Endodermal cell (in vitro differentiated cells): ENCODE measurements at regions not wholly inside any gene's neighbourhood (a gene's known extent, or its start where the extent isn't known, plus 50 kb on each side); places are given as distances from the start of the nearest gene placed in this dataset.

Experiments
- DNase-seq: peaks from one replicate; pipeline ENCODE4 v3.0.0-alpha.2; 2017
- H3K27ac ChIP-seq: 2 replicates; pipeline ENCODE4 v1.5.1; 2013; ENCODE audit warnings: mild to moderate bottlenecking, low read depth, low read length, moderate library complexity
- H3K27me3 ChIP-seq: 2 replicates; pipeline ENCODE4 v1.6.1; 2013; ENCODE audit warnings: mild to moderate bottlenecking, low read length, moderate library complexity; ENCODE audit not compliant: insufficient read depth, control insufficient read depth, poor library complexity, severe bottlenecking
- H3K36me3 ChIP-seq: 2 replicates; pipeline ENCODE4 v1.7.0; 2013; ENCODE audit warnings: mild to moderate bottlenecking, low read length, moderate library complexity; ENCODE audit not compliant: control insufficient read depth, insufficient read depth
- H3K4me1 ChIP-seq: one replicate; pipeline ENCODE4 v1.7.0; 2013; ENCODE audit warnings: low read length; ENCODE audit not compliant: control insufficient read depth, insufficient read depth
- H3K4me3 ChIP-seq: 2 replicates; pipeline ENCODE4 v1.5.1; 2013; ENCODE audit warnings: mild to moderate bottlenecking, low read length, moderate library complexity
- H3K9ac ChIP-seq: 2 replicates; pipeline ENCODE4 v1.6.1; 2013; ENCODE audit warnings: mild to moderate bottlenecking, low read length, moderate library complexity; ENCODE audit not compliant: poor library complexity, severe bottlenecking; ENCODE audit errors: extremely low read depth
- H3K9me3 ChIP-seq: 2 replicates; pipeline ENCODE4 v1.6.1; 2013; ENCODE audit warnings: mild to moderate bottlenecking, low read length, moderate library complexity; ENCODE audit not compliant: control insufficient read depth
- H3K27ac Mint-ChIP-seq: 2 replicates; pipeline ENCODE4 v1.8.0; 2020; ENCODE audit warnings: mixed read lengths
- H3K27me3 Mint-ChIP-seq: 2 replicates; pipeline ENCODE4 v1.8.0; 2021; ENCODE audit warnings: mild to moderate bottlenecking, mixed read lengths; ENCODE audit not compliant: insufficient read depth
- H3K36me3 Mint-ChIP-seq: 2 replicates; pipeline ENCODE4 v1.8.0; 2020; ENCODE audit warnings: low read depth, mixed read lengths
- H3K4me1 Mint-ChIP-seq: 2 replicates; pipeline ENCODE4 v1.8.0; 2020; ENCODE audit warnings: mixed read lengths
- H3K4me3 Mint-ChIP-seq: 2 replicates; pipeline ENCODE4 v1.8.0; 2020; ENCODE audit warnings: mild to moderate bottlenecking, moderate library complexity, mixed read lengths
- H3K9me3 Mint-ChIP-seq: 2 replicates; pipeline ENCODE4 v1.8.0; 2020; ENCODE audit warnings: mild to moderate bottlenecking, mixed read lengths
- WGBS, 2 experiments: methylation state at CpG; one replicate each; pipeline versions ENCODE4 v1.1.5 to v1.1.7; 2013; ENCODE audit warnings: missing lambda C conversion rate in 2 of 2, mixed read lengths in 1 of 2; ENCODE audit not compliant: insufficient coverage in 1 of 2, insufficient read length in 1 of 2; 5-methylcytosine and 5-hydroxymethylcytosine counted together
- TF ChIP-seq, protein P1 (sequence below): fragments of 200-600 bp; sonication (generic); conservative IDR thresholded peaks from 2 replicates; pipeline ENCODE4 v1.5.0; 2021; ENCODE audit warnings: antibody characterized with exemption, mild to moderate bottlenecking

- H3K9ac ChIP-seq = no peak overlapping the region
- H3K4me1 ChIP-seq = no peaks in the 10 kb centered on the region
- H3K27ac ChIP-seq = no peak overlapping the region
- no peaks in the 10 kb centered on the region for H3K36me3 ChIP-seq
- H3K36me3 Mint-ChIP-seq = no peaks in the 10 kb centered on the region
- H3K27me3 ChIP-seq = no peaks in the 10 kb centered on the region
- H3K27ac Mint-ChIP-seq = no peak overlapping the region
- no peaks in the 10 kb centered on the region for H3K27me3 Mint-ChIP-seq
- no peaks in the 10 kb centered on the region for H3K9me3 ChIP-seq
- H3K4me3 Mint-ChIP-seq = no peak overlapping the region
- H3K4me1 Mint-ChIP-seq = peaks cover 8% of the 10 kb centered on the region
- no peak overlapping the region for H3K4me3 ChIP-seq
- no peaks in the 10 kb centered on the region for H3K9me3 Mint-ChIP-seq
- WGBS, 2 experiments = 88 to 100% methylated on average over 1 to 2 of the region's 2 CpGs
- TF ChIP-seq, protein P1, sequence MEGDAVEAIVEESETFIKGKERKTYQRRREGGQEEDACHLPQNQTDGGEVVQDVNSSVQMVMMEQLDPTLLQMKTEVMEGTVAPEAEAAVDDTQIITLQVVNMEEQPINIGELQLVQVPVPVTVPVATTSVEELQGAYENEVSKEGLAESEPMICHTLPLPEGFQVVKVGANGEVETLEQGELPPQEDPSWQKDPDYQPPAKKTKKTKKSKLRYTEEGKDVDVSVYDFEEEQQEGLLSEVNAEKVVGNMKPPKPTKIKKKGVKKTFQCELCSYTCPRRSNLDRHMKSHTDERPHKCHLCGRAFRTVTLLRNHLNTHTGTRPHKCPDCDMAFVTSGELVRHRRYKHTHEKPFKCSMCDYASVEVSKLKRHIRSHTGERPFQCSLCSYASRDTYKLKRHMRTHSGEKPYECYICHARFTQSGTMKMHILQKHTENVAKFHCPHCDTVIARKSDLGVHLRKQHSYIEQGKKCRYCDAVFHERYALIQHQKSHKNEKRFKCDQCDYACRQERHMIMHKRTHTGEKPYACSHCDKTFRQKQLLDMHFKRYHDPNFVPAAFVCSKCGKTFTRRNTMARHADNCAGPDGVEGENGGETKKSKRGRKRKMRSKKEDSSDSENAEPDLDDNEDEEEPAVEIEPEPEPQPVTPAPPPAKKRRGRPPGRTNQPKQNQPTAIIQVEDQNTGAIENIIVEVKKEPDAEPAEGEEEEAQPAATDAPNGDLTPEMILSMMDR = no peak
- no peak for DNase-seq
Measured at GRCh38 chr16:6496996-6497395, 835.6 kb upstream of the RBFOX1 start.

GRCh38 chr16:6495486-6496210, 837.0 kb upstream of the RBFOX1 start:
- Histone ChIP-seq H3K27ac (no peak overlapping the region), H3K9me3 (no peaks in the 10 kb centered on the region), H3K4me1 (no peaks in the 10 kb centered on the region), H3K27me3 (no peaks in the 10 kb centered on the region), H3K4me3 (no peak overlapping the region), H3K9ac (no peak overlapping the region), H3K36me3 (no peaks in the 10 kb centered on the region)
- no peak overlapping the region for H3K4me3 Mint-ChIP-seq
- no peaks in the 10 kb centered on the region for H3K36me3 Mint-ChIP-seq
- DNase-seq = no peak
- no peaks in the 10 kb centered on the region for H3K9me3 Mint-ChIP-seq
- no peak overlapping the region for H3K27ac Mint-ChIP-seq
- WGBS, 2 experiments = 90 to 94% methylated on average over 4 to 7 of the region's 7 CpGs
- TF ChIP-seq, protein P1 = no peak
- no peaks in the 10 kb centered on the region for H3K27me3 Mint-ChIP-seq
- H3K4me1 Mint-ChIP-seq = peaks cover 8% of the 10 kb centered on the region

GRCh38 chr16:6494716-6495115, 837.9 kb upstream of the RBFOX1 start:
- no peaks in the 10 kb centered on the region for H3K36me3 Mint-ChIP-seq
- H3K27me3 Mint-ChIP-seq = no peaks in the 10 kb centered on the region
- no peaks in the 10 kb centered on the region for H3K27me3 ChIP-seq
- no peak overlapping the region for H3K27ac ChIP-seq
- H3K4me3 ChIP-seq = no peak overlapping the region
- no peak overlapping the region for H3K4me3 Mint-ChIP-seq
- H3K9me3 ChIP-seq = no peaks in the 10 kb centered on the region
- H3K27ac Mint-ChIP-seq = no peak overlapping the region
- peaks cover 4% of the 10 kb centered on the region for H3K4me1 Mint-ChIP-seq
- no peaks in the 10 kb centered on the region for H3K9me3 Mint-ChIP-seq
- DNase-seq = no peak
- H3K9ac ChIP-seq = no peak overlapping the region
- H3K36me3 ChIP-seq = no peaks in the 10 kb centered on the region
- no peaks in the 10 kb centered on the region for H3K4me1 ChIP-seq
- TF ChIP-seq, protein P1 = no peak
- 80 to 98% methylated on average over 1 to 6 of the region's 6 CpGs for whole genome bisulfite sequencing, 2 experiments
